ENCODE measurements at regions not wholly inside any gene's neighbourhood (a gene's known extent, or its start where the extent isn't known, plus 50 kb on each side); places are given as distances from the start of the nearest gene placed in this dataset.

GRCh38 chr2:8571301-8571791, 110.5 kb upstream of the ID2 start:
- TF ChIP-seq EZH2phosphoT487 (IDR thresholded peaks at IDR 0.05; ENCODE audit: low read length) (no peak), EZH2 (optimal IDR thresholded peaks at IDR 0.05; ENCODE audit: low read depth, low read length) (no peak), CTCF (IDR thresholded peaks at IDR 0.05; ENCODE audit: low read length) (no peak)
- H3K27ac ChIP-seq (ENCODE audit: low read length), result no peak overlapping the region
- no peaks in the 10 kb centered on the region for H3K27me3 ChIP-seq (replicated peaks; ENCODE audit: insufficient read depth, low read length)
- no peaks in the 10 kb centered on the region for H3K9me2 ChIP-seq (replicated peaks; ENCODE audit: insufficient read depth, low read length)
- no peaks in the 10 kb centered on the region for H3K79me2 ChIP-seq (ENCODE audit: low read length)
- no peak for DNase-seq
- no peaks in the 10 kb centered on the region for H3K4me1 ChIP-seq (ENCODE audit: low read length)
- no peak overlapping the region for H2AFZ ChIP-seq (ENCODE audit: low read length)
- H3K4me3 ChIP-seq (ENCODE audit: low read length), result no peak overlapping the region
- H3K9ac ChIP-seq (ENCODE audit: low read length), result no peak overlapping the region
- H4K20me1 ChIP-seq (ENCODE audit: insufficient read depth, low read length), result no peaks in the 10 kb centered on the region
- no peaks in the 10 kb centered on the region for H3K36me3 ChIP-seq (replicated peaks; ENCODE audit: insufficient read depth, low read length)
- no peaks in the 10 kb centered on the region for H3F3A ChIP-seq (ENCODE audit: insufficient read depth, low read length)
- no peaks in the 10 kb centered on the region for H3K9me3 ChIP-seq (replicated peaks; ENCODE audit: insufficient read depth, low read length)
- H3K4me2 ChIP-seq (ENCODE audit: low read depth, low read length), result no peak overlapping the region

- Histone ChIP-seq H3K79me2 (ENCODE audit: low read length) (no peaks in the 10 kb centered on the region), H3K27ac (ENCODE audit: low read length) (no peak overlapping the region), H3K4me3 (ENCODE audit: low read length) (no peak overlapping the region), H3K4me2 (ENCODE audit: low read depth, low read length) (no peak overlapping the region), H3F3A (ENCODE audit: insufficient read depth, low read length) (no peaks in the 10 kb centered on the region), H3K9ac (ENCODE audit: low read length) (no peak overlapping the region), H4K20me1 (ENCODE audit: insufficient read depth, low read length) (no peaks in the 10 kb centered on the region), H2AFZ (ENCODE audit: low read length) (no peak overlapping the region), H3K4me1 (ENCODE audit: low read length) (no peaks in the 10 kb centered on the region), H3K27me3 (replicated peaks; ENCODE audit: insufficient read depth, low read length) (no peaks in the 10 kb centered on the region), H3K9me3 (replicated peaks; ENCODE audit: insufficient read depth, low read length) (no peaks in the 10 kb centered on the region), H3K36me3 (replicated peaks; ENCODE audit: insufficient read depth, low read length) (no peaks in the 10 kb centered on the region), H3K9me2 (replicated peaks; ENCODE audit: insufficient read depth, low read length) (no peaks in the 10 kb centered on the region)
- TF ChIP-seq EZH2phosphoT487 (IDR thresholded peaks at IDR 0.05; ENCODE audit: low read length), result no peak
- no peak for TF ChIP-seq CTCF (IDR thresholded peaks at IDR 0.05; ENCODE audit: low read length)
- no peak for TF ChIP-seq EZH2 (optimal IDR thresholded peaks at IDR 0.05; ENCODE audit: low read depth, low read length)
- DNase-seq, result no peak
Measured at GRCh38 chr2:8571792-8572499, 109.9 kb upstream of the ID2 start.

GRCh38 chr2:8572712-8573233, 109.1 kb upstream of the ID2 start:
- Histone ChIP-seq H3K9ac (ENCODE audit: low read length) (no peak overlapping the region), H3F3A (ENCODE audit: insufficient read depth, low read length) (no peaks in the 10 kb centered on the region), H3K36me3 (replicated peaks; ENCODE audit: insufficient read depth, low read length) (no peaks in the 10 kb centered on the region), H3K9me3 (replicated peaks; ENCODE audit: insufficient read depth, low read length) (no peaks in the 10 kb centered on the region), H3K79me2 (ENCODE audit: low read length) (no peaks in the 10 kb centered on the region), H2AFZ (ENCODE audit: low read length) (no peak overlapping the region), H4K20me1 (ENCODE audit: insufficient read depth, low read length) (no peaks in the 10 kb centered on the region), H3K4me1 (ENCODE audit: low read length) (no peaks in the 10 kb centered on the region), H3K27ac (ENCODE audit: low read length) (no peak overlapping the region), H3K4me2 (ENCODE audit: low read depth, low read length) (no peak overlapping the region), H3K9me2 (replicated peaks; ENCODE audit: insufficient read depth, low read length) (no peaks in the 10 kb centered on the region), H3K27me3 (replicated peaks; ENCODE audit: insufficient read depth, low read length) (no peaks in the 10 kb centered on the region), H3K4me3 (ENCODE audit: low read length) (no peak overlapping the region)
- DNase-seq, result no peak
- TF ChIP-seq EZH2 (optimal IDR thresholded peaks at IDR 0.05; ENCODE audit: low read depth, low read length) (no peak), CTCF (IDR thresholded peaks at IDR 0.05; ENCODE audit: low read length) (no peak), EZH2phosphoT487 (IDR thresholded peaks at IDR 0.05; ENCODE audit: low read length) (no peak)
